ENCODE measurements at regions not wholly inside any gene's neighbourhood (a gene's known extent, or its start where the extent isn't known, plus 50 kb on each side); places are given as distances from the start of the nearest gene placed in this dataset.

DNA sequence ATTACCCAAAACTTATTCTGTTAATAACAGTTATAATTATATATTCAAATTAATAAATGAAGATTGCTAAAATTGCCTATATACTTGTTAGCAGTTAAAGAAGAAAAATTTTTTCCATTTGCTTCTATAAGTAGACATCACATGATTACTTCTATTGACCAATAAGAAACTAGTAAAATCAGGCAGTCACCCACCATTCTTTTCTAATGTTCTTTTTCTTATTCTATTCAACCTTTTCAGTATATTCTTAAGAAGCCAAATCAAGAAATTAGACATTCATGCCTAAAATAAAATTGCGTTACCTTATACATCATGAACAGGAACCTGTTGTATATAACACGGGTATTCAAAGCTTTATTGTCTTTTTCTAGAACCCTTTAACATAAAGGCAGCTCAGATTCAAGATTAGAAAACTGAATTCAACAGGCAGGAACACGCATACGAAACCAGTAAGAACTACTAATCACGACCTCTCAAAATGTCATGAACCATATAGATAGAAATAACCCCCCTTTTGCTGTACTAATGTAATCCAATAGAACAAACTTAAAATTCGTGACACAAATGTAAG is 568.1 kb upstream of the DIPK2B start:
- no peak for DNase-seq

DNA sequence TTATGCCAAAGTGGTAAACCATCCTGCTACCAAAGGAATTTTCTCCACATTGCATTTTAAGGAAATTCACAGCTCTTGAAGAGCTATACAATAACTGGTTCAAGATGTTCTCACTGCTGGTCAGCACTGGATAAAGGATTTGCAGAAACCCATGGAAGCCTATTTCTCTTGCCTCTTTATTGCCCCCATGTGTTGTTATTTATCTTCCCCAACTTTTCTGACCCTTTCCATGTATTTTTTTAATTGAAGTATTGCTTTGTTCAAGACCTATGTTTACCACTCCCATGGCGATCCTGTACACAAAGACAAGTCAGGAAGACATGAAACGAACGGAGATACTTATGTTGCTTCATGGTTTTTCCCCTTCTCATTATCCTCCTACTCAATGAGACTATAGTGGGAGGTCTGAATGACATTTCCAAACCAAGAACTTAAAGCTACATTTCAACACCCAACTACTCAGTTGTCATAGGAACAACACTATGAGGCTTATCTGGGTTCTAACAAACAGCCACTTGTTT is 566.4 kb upstream of the DIPK2B start:
- DNase-seq: no peak

DNA sequence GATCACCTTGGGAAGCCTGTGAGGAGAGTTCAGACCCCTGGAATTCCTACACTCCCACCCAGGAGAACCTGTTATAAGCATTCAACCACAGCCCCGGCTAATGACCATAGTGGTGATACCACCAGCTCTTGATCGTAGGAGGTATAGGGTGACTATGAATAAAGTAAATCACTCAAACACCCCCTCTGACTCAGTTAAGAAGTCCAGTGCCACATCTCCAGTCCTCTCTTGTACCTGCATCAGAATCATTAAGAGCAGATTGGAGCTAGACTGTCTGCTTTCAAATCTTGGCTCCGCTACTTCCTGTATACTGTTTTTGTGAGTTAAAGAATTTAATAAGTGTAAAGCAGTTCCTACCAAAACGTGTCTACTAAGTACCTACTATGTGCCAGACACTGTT is 565.1 kb upstream of the DIPK2B start:
- DNase-seq: no peak

DNA sequence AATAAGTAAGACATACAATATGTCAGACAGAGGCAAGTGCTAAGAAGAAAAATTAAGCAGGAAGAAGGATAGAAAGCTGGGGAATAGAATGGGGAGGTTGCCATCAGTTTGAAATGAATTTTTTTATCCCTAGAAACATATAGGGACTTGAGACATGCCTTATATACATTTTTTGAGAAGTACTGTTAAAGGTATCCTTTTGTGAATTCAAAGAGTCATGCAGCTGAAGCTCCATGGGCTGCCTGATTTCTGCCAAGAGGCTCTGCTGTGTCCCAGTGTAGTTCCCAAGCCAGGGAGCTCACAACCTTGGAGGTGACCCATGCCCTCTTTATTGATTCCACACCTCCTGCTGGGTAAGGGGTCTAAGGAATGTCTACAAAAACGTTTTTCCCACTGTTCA is 564.6 kb upstream of the DIPK2B start:
- no peak for DNase-seq

DNA sequence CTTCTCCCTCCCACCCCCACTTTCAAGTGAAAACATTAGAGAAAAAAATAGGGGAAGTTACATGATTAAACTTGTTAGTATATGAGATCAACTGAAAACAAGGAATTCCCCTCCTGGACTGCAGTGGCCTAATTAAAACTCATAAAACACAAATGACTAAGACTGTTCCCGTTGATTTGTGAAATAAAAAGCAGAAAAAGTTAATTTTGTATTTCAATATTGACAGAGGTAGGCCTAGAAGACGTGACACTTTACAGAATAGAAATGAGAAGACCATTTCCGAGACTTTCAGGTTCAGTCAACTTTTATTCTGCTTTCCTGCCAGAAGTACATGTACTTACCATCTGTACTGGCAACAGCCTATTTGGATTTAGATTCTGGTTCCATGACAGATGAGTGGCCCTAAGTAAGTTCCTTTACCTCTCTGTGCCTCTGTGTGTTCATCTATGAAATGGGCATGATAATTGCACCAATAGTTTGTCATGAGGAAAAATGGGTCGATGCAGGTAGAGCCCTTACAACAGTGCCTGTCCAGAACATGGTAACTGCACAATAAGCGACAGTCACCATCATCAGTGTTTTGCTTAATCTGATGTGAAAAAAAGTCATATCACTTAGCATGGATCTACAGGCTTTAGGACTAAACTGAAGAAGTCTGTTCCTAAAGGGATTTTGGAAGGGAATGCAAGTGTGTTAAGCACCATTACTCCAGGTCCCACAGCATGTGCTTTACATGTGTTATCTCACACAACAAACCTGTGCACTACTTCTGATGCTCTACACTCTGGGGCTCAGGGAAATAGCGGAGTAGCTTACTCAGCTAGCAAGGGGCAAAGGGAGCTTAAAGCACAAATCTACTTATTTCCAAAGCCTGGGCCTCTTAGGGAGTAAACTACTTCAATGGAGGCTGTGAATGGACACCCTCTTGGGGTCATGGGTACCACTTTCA is 562.3 kb upstream of the DIPK2B start:
- no peak for DNase-seq

DNA sequence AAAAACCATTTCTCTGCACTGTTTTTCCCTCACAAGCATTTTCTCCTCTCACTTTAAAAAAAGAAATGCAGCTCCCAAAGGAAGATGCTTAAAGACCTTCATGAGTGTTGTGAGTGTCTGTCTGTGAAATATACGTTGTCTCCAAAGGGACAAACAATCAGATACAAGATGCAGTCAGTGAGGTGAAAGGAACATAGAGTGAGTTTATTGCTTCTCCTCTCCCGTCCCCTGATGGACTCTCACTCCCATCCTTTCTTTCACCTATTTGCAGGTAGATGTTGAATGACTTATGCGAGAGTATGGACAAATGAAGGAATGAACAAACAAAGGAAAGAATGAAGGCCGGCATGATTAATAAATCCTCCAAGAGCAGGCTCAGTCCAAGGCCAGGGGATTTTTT is 561.2 kb upstream of the DIPK2B start:
- DNase-seq: no peak

DNA sequence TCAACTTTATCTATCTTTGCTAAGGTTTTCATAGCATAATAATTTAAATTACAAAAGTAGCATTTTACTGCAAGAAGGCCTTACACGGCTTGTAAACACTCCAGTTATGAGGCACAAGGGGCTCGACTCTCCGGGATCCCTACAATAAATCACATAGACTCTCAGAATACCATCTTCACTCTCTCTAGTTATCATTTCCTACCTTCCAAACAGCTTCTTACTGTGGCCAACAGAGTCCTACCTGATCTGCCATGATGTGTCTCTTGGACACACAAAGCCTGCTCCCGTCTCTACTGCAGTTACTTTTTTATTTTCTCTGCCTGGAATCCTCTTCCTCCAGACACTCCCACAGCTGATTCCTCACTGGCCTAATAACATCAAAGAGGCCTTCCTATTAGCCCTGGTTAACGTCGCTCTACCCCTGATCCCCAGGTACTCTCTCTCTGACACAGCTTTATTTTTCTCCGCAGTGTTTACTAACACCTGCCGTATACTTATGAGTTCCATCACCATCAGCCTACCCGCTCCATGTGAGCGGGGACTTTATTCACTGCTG is 559.6 kb upstream of the DIPK2B start:
- no peak for DNase-seq

DNA sequence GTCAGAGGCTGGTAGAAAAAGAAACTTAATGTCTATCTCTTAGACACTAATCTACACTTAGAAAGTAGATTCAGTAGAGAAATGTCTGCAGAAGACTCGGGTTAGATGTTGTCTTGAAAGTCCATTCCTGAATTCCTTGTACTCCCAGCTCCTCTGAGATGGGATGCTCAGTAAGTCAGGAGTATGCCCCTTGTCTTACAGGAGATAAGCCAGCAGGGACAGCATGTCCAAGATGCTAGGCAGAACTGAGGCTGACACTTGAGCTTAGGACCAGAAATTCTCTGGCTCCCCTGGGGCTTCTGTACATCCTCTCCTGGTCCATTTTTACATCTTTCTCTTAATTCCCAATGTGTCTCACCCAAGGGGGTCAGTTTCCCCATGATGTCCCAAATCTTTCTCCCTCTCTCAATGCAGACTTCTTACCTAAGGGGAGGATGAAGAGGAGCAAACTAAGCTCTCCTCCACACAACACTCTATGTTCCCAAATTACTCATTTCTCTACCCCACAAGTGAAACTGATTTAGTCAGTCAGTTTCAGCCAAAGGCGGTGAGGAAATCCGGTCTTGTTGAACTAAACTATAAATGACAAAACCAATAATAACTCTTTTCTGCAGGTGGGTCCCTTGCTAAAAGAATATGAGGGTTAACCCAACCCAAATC is 558.2 kb upstream of the DIPK2B start:
- DNase-seq: no peak

DNA sequence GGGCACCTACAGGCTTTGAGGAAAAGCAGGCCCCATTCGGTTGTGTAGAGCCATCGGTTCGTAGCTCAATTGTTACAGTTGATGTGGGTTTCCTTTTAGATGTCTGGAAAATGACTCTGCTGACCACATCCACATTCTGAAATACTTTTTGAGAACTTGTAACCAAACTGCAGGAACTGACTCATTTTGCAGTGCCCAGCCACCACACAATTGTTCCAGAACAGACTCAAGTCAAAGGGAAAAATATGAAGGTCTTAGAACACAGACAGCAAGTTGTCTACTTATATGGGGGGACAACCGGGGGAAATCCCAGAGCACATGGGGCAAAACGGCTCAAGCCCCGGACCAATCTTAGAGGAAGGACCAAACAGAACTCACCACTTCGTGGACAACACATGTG is 557.6 kb upstream of the DIPK2B start:
- DNase-seq: no peak

DNA sequence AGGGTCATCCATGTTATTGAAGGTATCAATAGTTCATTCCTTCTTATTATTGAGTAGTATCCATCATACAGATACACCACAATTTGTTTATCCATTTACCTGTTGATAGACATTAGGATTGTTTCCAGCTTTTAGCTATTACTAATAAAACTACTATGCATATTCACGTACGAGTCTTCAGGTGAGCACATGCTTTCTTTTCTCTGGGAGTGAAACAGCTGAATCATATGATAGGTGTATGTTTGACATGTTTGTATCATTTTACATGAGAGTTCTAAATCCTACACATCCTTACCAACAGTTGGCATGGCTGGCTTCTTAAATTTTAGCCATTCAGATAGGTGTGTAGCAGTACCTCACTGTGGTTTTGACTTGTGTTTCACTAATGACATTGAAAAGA is 556.6 kb upstream of the DIPK2B start:
- DNase-seq: no peak

DNA sequence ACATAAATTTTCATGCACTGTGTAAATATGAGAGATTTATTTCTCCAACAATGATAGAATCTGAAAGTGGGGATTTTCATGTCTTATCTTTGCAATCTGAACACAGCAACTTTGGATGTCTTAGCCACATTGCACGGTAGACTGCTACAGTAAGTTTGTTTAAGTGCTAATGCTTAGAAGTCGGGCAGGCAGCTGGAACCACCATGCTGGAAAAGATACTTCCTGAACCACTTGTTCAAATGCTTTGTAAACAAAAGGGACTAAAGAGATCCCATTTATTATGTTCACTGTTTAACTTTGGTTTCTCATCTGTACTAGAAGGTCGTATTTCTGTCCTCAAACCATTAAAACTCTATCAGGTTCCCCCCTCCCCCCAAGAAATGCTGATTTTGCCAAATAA is 555.9 kb upstream of the DIPK2B start:
- DNase-seq: no peak

DNA sequence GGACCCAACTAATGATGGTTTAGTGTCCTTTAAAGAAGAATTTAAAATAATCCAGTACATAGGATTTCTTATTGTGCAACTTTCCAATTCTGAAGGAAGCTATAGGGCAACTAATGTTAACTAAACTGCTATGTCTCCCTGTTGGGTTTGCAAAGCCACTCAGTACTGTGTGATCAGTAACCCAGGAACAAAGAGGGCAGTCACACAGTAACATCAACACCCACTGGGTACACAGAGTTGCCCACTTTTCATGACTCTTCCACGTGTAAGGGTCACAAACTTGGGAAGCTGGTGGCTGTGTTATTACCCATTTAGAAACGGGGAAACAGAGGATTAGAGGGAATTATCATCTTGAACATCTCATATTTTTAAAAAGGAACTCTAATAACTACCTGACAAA is 555.0 kb upstream of the DIPK2B start:
- DNase-seq: no peak

DNA sequence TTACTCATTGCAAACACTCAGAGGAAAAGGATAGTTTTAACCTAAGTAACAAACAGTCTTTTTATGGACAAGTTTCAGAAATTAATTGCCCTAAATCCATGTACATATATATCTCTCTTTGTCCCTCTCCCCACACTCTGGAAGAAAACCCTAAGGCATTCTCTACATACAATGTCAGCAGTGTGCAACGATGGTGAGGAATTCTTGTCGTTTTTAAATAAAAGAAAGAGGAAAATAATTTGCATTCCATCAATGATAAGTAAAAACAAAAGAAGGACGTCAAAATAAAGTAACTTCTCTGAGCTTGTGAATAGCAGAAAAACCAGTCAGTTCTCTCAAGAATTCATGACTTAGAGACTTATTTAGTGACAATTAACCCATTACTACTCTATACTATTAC is 550.5 kb upstream of the DIPK2B start:
- DNase-seq: no peak

DNA sequence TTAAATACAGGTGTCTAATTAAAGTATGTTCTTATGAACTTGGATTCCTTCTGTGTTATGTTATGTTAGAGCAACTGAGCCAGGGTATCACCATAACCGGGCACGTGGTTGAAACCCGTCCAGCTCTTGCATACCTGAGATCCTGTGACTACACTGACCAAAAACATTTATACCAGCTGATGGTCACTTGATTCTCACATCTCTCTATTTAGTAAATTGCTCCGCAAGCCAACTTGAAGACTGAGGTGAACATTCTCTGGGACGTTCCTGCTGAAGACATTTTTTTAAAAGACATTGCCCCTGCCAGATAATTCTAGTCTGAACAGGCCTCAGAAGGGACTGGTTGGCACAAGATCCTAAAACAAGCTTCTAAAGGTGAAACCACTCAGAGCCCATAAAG is 550.0 kb upstream of the DIPK2B start:
- no peak for DNase-seq

DNA sequence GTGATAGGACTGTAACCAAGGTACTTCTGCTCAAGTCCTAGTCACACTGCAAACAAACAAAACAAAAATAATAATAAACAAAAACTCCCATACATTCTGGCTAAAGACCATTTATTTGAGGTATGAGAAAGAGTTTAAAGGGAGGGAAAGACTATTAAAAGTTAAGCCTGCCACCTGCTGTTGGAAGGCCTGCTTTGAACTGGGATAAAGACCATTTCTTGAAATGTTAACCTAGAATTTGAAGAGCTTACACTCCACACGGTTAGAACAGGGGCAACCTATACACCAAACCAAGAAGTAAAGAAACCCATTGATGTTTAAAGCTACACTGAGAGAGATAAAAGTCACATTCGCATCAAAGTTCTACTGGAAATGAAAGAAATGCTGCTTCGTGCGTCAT is 548.7 kb upstream of the DIPK2B start:
- DNase-seq: no peak

DNA sequence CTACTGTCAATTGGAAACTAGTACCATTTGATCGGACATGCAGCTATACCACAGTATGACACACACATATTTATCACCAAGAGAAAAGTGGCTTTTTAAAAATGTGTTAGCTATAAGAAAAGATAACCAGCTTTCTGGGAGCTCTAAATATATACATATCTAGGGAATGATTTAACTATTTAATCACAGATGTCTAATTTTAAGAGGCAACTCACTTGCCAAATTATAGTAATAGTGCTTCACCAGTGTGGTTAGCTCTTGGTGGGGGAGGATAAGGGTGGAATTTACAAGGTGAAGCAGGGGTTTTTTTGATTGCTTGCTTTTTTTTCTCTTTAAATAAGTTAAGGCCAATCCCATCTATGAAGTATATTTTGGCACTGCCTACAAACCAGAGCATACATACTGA is 547.7 kb upstream of the DIPK2B start:
- no peak for DNase-seq

DNA sequence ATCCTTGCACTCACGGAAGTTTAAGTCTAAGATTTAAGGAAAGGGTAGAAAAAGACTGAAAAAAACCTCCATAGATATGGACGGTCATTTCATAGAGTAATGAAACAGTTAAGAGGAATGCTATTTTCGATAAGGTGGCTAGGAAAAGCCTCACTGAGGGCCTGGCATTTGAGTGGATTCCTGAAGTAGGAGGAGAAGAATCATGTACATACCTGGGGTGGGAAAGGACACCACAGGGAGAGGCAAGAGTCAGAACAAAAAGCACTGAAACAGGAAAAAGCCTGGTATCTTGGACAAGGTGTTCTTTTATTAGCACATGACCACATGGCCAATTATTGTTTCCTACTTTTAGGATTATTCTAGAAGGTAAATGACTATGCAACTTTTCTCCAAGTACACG is 547.2 kb upstream of the DIPK2B start:
- no peak for DNase-seq

DNA sequence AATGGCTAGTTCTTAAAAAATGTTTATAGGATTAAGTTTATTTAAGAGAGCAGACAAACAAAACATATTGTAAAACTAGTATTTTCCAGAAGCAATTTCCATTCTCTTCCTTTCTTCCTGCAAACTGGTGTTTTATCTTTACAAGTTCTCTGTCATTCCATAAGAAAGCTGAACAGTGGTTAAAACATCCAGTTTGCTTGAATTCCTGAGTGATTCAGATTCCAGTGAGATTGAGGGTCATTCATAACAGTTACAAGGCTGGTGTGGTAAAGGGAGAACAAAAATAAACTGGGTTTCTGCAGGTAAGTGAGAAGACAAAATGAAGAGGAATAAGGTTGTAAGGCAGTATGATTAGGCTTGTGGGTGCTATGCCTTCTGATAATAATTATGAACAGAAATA is 544.8 kb upstream of the DIPK2B start:
- DNase-seq: no peak

DNA sequence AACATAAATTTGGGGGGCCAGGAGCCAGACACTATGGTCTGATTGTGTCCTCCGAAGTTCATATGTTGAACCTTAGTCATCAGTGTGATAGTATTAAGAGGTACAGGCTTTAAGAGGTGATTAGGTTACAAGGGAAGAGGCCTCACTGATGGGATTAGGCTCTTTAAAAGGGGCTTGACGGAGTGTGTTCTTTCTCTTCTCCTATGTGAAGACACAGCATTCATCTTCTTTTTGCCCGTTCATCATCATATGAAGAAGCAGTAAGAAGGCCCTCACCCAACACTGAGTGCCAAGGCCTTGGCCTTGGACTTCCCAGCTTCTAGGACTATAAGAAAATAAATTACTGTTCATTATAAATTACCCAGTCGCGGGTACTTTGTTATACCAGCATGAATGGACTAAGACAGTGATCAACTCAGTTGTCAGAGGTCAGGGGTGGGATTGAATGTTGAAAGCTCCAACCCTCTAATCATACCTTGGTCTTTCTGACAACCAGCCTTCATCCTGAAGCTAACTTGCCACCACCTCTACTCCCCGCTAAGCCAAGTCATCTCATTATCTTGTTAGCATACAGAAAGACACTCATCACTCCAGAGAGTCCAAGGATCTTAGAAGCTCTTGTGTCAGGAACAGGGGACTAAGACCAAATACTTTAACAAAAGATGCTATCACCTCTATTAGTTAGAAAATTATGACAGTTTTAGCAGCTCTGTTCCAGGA is 543.4 kb upstream of the DIPK2B start:
- no peak for DNase-seq

DNA sequence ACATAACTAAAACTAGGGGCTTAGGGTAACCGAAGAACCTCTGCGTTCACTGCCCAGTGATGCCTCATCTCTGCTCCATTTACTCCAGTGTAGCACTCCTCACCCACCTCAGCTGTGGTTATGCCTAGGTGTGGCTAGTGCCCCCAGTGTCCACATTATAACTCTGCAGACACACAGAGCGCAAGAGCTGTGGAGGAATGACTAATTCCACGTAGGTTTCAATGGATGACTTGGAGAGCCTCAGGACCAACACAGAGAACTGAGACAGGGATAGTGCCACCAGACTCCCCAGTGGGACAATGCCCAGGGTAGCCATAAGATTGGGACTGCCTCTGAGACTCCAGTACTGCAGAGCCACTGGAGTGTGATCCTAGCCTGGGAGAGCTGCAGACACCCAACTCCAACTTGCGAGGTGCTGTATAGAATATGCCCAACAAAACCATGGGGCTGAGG is 542.4 kb upstream of the DIPK2B start:
- no peak for DNase-seq

DNA sequence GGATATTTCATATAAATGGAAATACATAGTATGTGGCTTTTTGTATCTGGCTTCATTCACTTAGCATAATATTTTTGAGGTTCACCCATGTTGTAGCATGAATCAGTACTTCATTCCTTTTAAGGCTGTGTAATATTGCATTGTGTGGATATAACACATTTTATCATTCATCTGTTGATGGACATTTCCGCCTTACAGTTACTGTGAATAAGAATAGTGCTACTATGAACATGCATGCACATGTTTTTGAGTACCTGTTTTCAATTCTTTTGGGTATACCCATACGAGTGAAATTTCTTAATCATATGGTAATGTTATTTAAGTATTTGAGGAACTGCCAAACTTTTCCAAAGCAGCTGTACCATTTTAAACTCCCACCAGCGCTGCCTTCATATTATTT is 539.6 kb upstream of the DIPK2B start:
- DNase-seq: no peak

DNA sequence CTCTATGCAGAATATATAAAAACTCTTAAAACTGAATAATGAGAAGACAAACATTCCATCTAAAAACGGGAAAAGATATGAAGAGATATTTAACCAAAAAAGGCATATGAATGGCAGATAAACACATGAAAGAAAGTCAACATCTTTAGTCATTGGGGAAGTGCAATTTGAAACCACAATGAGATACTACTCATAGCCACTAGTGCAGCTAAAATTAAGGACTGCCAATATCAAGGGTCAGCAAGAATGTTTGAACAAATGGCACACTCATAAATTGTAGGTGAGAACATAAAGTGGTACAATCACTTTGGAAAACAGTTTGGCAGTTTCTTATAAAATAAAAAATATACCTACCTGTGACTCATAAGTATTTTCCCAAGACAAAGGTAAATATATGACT is 534.9 kb upstream of the DIPK2B start:
- DNase-seq: no peak

DNA sequence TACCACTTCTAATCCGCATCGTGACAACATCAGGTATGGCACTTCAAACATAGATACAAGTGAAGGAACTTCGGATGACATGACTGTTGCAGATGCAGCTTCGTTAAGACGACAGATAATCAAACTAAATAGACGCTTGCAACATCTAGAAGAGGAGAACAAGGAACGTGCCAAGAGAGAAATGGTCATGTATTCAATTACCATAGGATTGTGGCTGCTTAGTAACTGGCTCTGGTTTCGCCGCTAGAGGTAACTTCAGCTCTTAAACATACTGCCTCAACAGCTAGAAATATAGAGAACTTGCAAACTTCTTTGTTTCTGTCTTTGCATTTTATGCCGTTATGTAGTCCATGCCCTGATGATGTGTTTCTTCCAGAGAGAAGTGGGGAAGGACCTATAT is 530.8 kb upstream of the DIPK2B start:
- no peak for DNase-seq

Measured in T-helper 9 cell (primary cell).